Adrenal gland (tissue), 9 donors: ENCODE measurements at regions not wholly inside any gene's neighbourhood (a gene's known extent, or its start where the extent isn't known, plus 50 kb on each side); places are given as distances from the start of the nearest gene placed in this dataset.
A peak's percentile ranks its signal among the peaks of the same experiment; 100 is the strongest.

Experiments
- DNase-seq, 7 donors: peaks; one replicate each; pipeline ENCODE4 v3.0.0-alpha.2; 2019 to 2020
- H3K27ac ChIP-seq, 5 donors: fragments of 200-600 bp; sonication (generic) in 4 of 5; 1 replicate in 3 of 5; 2 replicates in 2 of 5; pipeline versions ENCODE4 v1.5.1 to v1.8.0; 2016 to 2020; ENCODE audit warnings: mild to moderate bottlenecking in 1 of 5
- H3K27me3 ChIP-seq: fragments of 200-600 bp; 2 replicates; pipeline ENCODE4 v1.8.0; 2021
- H3K36me3 ChIP-seq, 2 donors: fragments of 200-600 bp; replicated peaks in 1 of 2; 1 replicate in 1 of 2; 2 replicates in 1 of 2; pipeline versions ENCODE4 v1.5.1 to v1.8.0; 2018 to 2022
- H3K4me1 ChIP-seq, 2 donors: fragments of 200-600 bp; replicated peaks in 1 of 2; 1 replicate in 1 of 2; 2 replicates in 1 of 2; pipeline versions ENCODE4 v1.5.1 to v1.8.0; 2018 to 2021
- H3K4me3 ChIP-seq, 4 donors: fragments of 200-600 bp; sonication (generic) in 3 of 4; one replicate each; pipeline ENCODE4 v1.5.1; 2016 to 2018
- H3K9me3 ChIP-seq, 3 donors: fragments of 200-600 bp; sonication (generic) in 1 of 3; replicated peaks in 1 of 3; 1 replicate in 2 of 3; 2 replicates in 1 of 3; pipeline versions ENCODE4 v1.5.1 to v1.8.0; 2016 to 2021
- CTCF ChIP-seq, 6 experiments: fragments of 450-650 bp in 4 of 6; fragments of 200-600 bp in 2 of 6; sonication (generic) in 1 of 6; IDR thresholded peaks; 1 replicate in 5 of 6; 2 replicates in 1 of 6; pipeline versions ENCODE4 v1.5.1 to v1.8.0; 2016 to 2021; ENCODE audit warnings: antibody characterized with exemption in 6 of 6, mild to moderate bottlenecking in 2 of 6, moderate library complexity in 1 of 6
- POLR2A ChIP-seq, 2 donors: fragments of 450-650 bp; IDR thresholded peaks; one replicate each; pipeline ENCODE4 v1.6.1; 2017; ENCODE audit warnings: antibody characterized with exemption in 2 of 2, mild to moderate bottlenecking in 2 of 2, moderate library complexity in 1 of 2
- WGBS, 4 donors: extraction: QIAGEN DNeasy Blood & Tissue Kit in 2 of 4; methylation state at CpG; one replicate each; pipeline versions ENCODE4 v1.1.5 to v1.1.7; 2013 to 2017; 5-methylcytosine and 5-hydroxymethylcytosine counted together
- intact Hi-C, 2 donors: fragments of 100-400 bp; cut with DNase I; formaldehyde crosslinking; loops; one replicate each; pipeline versions ENCODE4 v1.14.1 to v1.15.0; 2022 to 2023
- donor health status: healthy with polysubstance abuse.
- donor health status: Bipolar disorder and iron deficiency.
- donor health status: DM: yes; HTN: yes; CAD: no.
- donor health status: DM: no; HTN: no; CAD: no.
- donor health status: DM: no; HTN: no; CAD: no.

GRCh38 chr5:143582869-143583268 lies 179.4 kb upstream of the NR3C1 start:
- TF ChIP-seq CTCF (IDR thresholded peaks at IDR 0.05) (no peak), POLR2A (IDR thresholded peaks at IDR 0.05) (no peak)
- Histone ChIP-seq H3K4me3 (no peak overlapping the region), H3K9me3 (no peaks in the 10 kb centered on the region), H3K27me3 (no peaks in the 10 kb centered on the region), H3K36me3 (no peaks in the 10 kb centered on the region), H3K4me1 (no peaks in the 10 kb centered on the region), H3K27ac (no peak overlapping the region)
- intact Hi-C loops: no loop called here
- no peak for DNase-seq
- 59 to 77% (median 65%) methylated on average over 5 of the region's 5 CpGs for WGBS, 4 donors

- no peaks in the 10 kb centered on the region for H3K9me3 ChIP-seq
- H3K4me3 ChIP-seq: no peak overlapping the region
- intact Hi-C loops: no loop called here
- TF ChIP-seq POLR2A (IDR thresholded peaks at IDR 0.05): no peak
- no peak for TF ChIP-seq CTCF (IDR thresholded peaks at IDR 0.05)
- H3K36me3 ChIP-seq: no peaks in the 10 kb centered on the region
- no peak overlapping the region for H3K27ac ChIP-seq
- H3K4me1 ChIP-seq: no peaks in the 10 kb centered on the region
- H3K27me3 ChIP-seq: no peaks in the 10 kb centered on the region
- no peak for DNase-seq
- WGBS, 4 donors: 38 to 54% (median 43%) methylated on average over 4 of the region's 4 CpGs
Measured at GRCh38 chr5:143582176-143582575, 178.7 kb upstream of the NR3C1 start.

- H3K36me3 ChIP-seq: no peaks in the 10 kb centered on the region
- 75 to 88% (median 85%) methylated on average over 2 of the region's 2 CpGs for WGBS, 4 donors
- no peaks in the 10 kb centered on the region for H3K27me3 ChIP-seq
- TF ChIP-seq POLR2A (IDR thresholded peaks at IDR 0.05): no peak
- DNase-seq: no peak
- no peaks in the 10 kb centered on the region for H3K4me1 ChIP-seq
- intact Hi-C loops: no loop called here
- H3K27ac ChIP-seq: no peak overlapping the region
- H3K4me3 ChIP-seq: no peak overlapping the region
- H3K9me3 ChIP-seq: no peaks in the 10 kb centered on the region
Measured at GRCh38 chr5:143581649-143582048, 178.2 kb upstream of the NR3C1 start.

GRCh38 chr5:143581147-143581546 lies 177.7 kb upstream of the NR3C1 start:
- WGBS, 4 donors: 89 to 95% (median 93%) methylated on average over 3 of the region's 3 CpGs
- Histone ChIP-seq H3K4me1 (no peaks in the 10 kb centered on the region), H3K27ac (no peak overlapping the region), H3K27me3 (no peaks in the 10 kb centered on the region), H3K4me3 (no peak overlapping the region), H3K36me3 (no peaks in the 10 kb centered on the region), H3K9me3 (no peaks in the 10 kb centered on the region)
- intact Hi-C loops: no loop called here
- no peak for DNase-seq
- TF ChIP-seq CTCF (IDR thresholded peaks at IDR 0.05) (no peak), POLR2A (IDR thresholded peaks at IDR 0.05) (no peak)

GRCh38 chr5:143576711-143577484 lies 173.4 kb upstream of the NR3C1 start:
- DNase-seq: peak in 2 of 7 donors; percentile 12 to 24
- Histone ChIP-seq H3K4me1 (no peaks in the 10 kb centered on the region), H3K9me3 (no peaks in the 10 kb centered on the region), H3K27me3 (no peaks in the 10 kb centered on the region), H3K36me3 (no peaks in the 10 kb centered on the region), H3K27ac (no peak overlapping the region), H3K4me3 (no peak overlapping the region)
- no peak for TF ChIP-seq CTCF (IDR thresholded peaks at IDR 0.05)
- TF ChIP-seq POLR2A (IDR thresholded peaks at IDR 0.05): no peak
- WGBS, 4 donors: 63 to 76% (median 73%) methylated on average over 2 of the region's 2 CpGs
- intact Hi-C loops: no loop called here
